ENCODE measurements at regions not wholly inside any gene's neighbourhood (a gene's known extent, or its start where the extent isn't known, plus 50 kb on each side); places are given as distances from the start of the nearest gene placed in this dataset.

DNA sequence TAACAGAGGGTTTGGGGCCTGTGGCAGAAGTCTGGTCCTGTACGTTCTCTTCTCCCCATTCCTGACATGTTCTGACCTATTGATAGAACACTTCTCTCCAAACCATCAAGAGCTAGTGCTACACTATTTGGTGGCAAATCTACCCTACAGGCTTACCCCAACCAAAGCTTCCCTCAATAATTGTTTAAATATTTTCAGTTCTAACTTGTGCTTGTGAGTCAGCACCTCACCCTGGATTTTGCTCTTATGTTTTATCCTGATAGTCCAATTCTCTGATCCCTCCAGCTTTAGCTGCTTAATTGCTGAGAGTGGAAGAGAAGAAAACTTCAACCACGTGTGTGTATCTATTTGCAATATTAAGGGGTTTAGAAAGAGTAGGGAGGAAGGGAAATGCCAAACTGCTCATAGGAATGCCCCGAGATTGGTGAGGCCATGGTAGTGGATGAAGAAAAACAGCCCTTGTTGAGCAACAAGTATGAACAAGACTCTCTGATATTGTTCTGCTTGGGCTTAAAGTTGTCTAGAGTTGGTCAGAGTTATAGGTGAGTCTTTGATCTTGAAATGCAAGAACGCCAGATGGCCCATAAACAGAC, 67.8 kb upstream of the PARD3B start:
- CTCF ChIA-PET: no interaction called here
- no peaks in the 10 kb centered on the region for H3K9me3 Mint-ChIP-seq

DNA sequence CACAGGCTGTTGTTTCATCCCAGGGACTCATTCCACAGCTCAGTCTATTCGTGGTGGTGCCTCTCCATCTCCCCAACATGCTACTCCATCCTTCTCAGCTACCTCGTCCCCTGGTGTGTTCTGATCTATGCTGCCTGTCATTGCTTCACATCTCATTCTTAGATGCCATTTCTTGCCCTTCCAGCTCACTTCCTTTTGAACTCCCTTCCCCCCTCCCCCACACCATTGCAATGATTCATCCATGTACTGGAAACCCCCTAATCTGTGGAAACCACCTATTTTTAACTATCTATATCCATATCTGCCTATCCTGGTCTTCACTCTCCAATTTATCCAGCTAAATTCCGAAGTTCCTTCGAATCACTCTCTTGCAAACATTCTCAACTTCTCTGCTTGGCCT, 65.7 kb upstream of the PARD3B start:
- Mint-ChIP-seq H3K27me3 (peaks cover 0 to 5% (median 0%) of the 10 kb centered on the region in 5 donors), H3K9me3 (no peaks in the 10 kb centered on the region), H3K36me3 (no peaks in the 10 kb centered on the region), H3K27ac (no peak overlapping the region), H3K4me3 (no peak overlapping the region), H3K4me1 (no peaks in the 10 kb centered on the region)
- Histone ChIP-seq H3K4me3 (ENCODE audit: low read length) (no peak overlapping the region), H3K36me3 (ENCODE audit: control insufficient read depth in 2 of 3, insufficient read depth in 3 of 3, low read length in 3 of 3) (no peaks in the 10 kb centered on the region), H3K27me3 (ENCODE audit: control insufficient read depth in 2 of 2, insufficient read depth in 2 of 2, low read length in 2 of 2) (no peaks in the 10 kb centered on the region), H3K27ac (ENCODE audit: low read depth, low read length) (no peak overlapping the region), H3K4me1 (ENCODE audit: control insufficient read depth in 2 of 2, insufficient read depth in 2 of 2, low read length in 2 of 2) (no peaks in the 10 kb centered on the region), H3K9me3 (ENCODE audit: control insufficient read depth in 2 of 3, low read length in 3 of 3) (no peaks in the 10 kb centered on the region)
- ATAC-seq (no peak), DNase-seq (no peak)
- POLR2A ChIA-PET: no interaction called here
- intact Hi-C loops (cut with micrococcal nuclease): no loop called here
- CTCF ChIA-PET: no interaction called here

More for the DNA sequence above, 67.8 kb upstream of the PARD3B start:
- Mint-ChIP-seq H3K27me3 (peaks cover 0 to 9% (median 0%) of the 10 kb centered on the region in 5 donors), H3K36me3 (no peaks in the 10 kb centered on the region), H3K4me1 (no peaks in the 10 kb centered on the region), H3K27ac (no peak overlapping the region), H3K4me3 (no peak overlapping the region)
- ATAC-seq: no peak
- Histone ChIP-seq H3K4me1 (ENCODE audit: control insufficient read depth in 2 of 2, insufficient read depth in 2 of 2, low read length in 2 of 2) (no peaks in the 10 kb centered on the region), H3K27ac (ENCODE audit: low read depth, low read length) (no peak overlapping the region), H3K36me3 (ENCODE audit: control insufficient read depth in 2 of 3, insufficient read depth in 3 of 3, low read length in 3 of 3) (no peaks in the 10 kb centered on the region), H3K9me3 (ENCODE audit: control insufficient read depth in 2 of 3, low read length in 3 of 3) (no peaks in the 10 kb centered on the region), H3K27me3 (ENCODE audit: control insufficient read depth in 2 of 2, insufficient read depth in 2 of 2, low read length in 2 of 2) (no peaks in the 10 kb centered on the region), H3K4me3 (ENCODE audit: low read length) (no peak overlapping the region)
- DNase-seq: no peak
- POLR2A ChIA-PET: no interaction called here
- intact Hi-C loops (cut with micrococcal nuclease): no loop called here

DNA sequence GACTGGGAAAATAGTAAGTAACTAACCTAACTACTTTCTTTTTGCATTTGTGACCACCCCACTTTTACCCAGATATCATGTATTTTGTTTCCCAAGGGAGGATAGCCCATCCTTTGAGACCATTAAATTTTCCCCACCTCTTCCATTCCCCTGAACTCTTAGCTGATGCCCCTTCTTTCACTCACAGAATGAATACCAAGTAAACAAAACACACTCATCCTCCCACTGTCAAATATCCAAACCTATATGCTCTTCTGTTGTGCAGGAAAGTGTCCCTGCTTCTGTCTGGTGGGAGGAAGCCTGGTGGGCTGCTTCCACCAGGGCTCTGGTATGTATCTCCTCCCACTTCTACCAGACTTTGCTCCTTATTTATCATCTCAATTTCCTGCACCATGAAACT, 64.6 kb upstream of the PARD3B start:
- no peak overlapping the region for H3K4me3 ChIP-seq (ENCODE audit: low read length)
- no peaks in the 10 kb centered on the region for H3K9me3 ChIP-seq (ENCODE audit: control insufficient read depth in 2 of 3, low read length in 3 of 3)
- H3K4me1 ChIP-seq (ENCODE audit: control insufficient read depth in 2 of 2, insufficient read depth in 2 of 2, low read length in 2 of 2): no peaks in the 10 kb centered on the region
- no peaks in the 10 kb centered on the region for H3K27me3 ChIP-seq (ENCODE audit: control insufficient read depth in 2 of 2, insufficient read depth in 2 of 2, low read length in 2 of 2)
- intact Hi-C loops (cut with micrococcal nuclease): no loop called here
- CTCF ChIA-PET: interaction anchor here (0.7 kb wide), 1 partner anchor 1157 kb away, joined by 3 read pairs; no protein-coding TSS in a partner anchor
- H3K36me3 Mint-ChIP-seq: no peaks in the 10 kb centered on the region
- H3K36me3 ChIP-seq (ENCODE audit: control insufficient read depth in 2 of 3, insufficient read depth in 3 of 3, low read length in 3 of 3): no peaks in the 10 kb centered on the region
- no peaks in the 10 kb centered on the region for H3K4me1 Mint-ChIP-seq
- POLR2A ChIA-PET: no interaction called here
- H3K27ac Mint-ChIP-seq: no peak overlapping the region
- no peak overlapping the region for H3K4me3 Mint-ChIP-seq
- no peak overlapping the region for H3K27ac ChIP-seq (ENCODE audit: low read depth, low read length)
- no peak for DNase-seq
- H3K9me3 Mint-ChIP-seq: no peaks in the 10 kb centered on the region
- no peak for ATAC-seq
- H3K27me3 Mint-ChIP-seq: no peaks in the 10 kb centered on the region

DNA sequence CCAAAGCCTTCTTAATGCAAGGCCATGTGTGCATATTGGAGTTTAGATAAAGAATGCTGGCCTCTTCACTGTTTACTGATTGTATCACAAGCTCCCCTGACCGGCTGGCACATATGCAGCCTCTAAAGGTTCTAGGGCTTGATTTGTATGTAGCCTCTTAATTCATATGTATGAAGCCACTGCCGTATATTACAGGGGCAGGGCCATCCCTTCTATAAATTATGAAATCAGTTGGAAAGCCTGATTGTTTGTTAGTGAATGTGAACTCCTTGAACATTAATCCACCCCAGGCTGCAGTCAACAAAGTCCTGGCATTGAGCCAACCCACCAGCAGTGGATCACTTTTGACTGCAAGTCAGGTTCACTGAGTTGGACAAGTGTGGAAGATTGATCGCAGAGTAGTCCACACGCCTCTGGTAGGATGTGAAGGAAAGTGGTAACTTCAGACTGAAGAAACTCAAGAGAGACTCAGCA, 61.6 kb upstream of the PARD3B start:
- Mint-ChIP-seq H3K27ac (no peak overlapping the region), H3K36me3 (no peaks in the 10 kb centered on the region), H3K9me3 (no peaks in the 10 kb centered on the region), H3K27me3 (peaks cover 0 to 9% (median 5%) of the 10 kb centered on the region in 5 donors), H3K4me3 (no peak overlapping the region), H3K4me1 (no peaks in the 10 kb centered on the region)
- ATAC-seq (no peak), DNase-seq (no peak)
- H3K27me3 ChIP-seq (ENCODE audit: control insufficient read depth in 2 of 2, insufficient read depth in 2 of 2, low read length in 2 of 2): no peaks in the 10 kb centered on the region
- H3K4me3 ChIP-seq (ENCODE audit: low read length): no peak overlapping the region
- intact Hi-C loops (cut with micrococcal nuclease): no loop called here
- H3K36me3 ChIP-seq (ENCODE audit: control insufficient read depth in 2 of 3, insufficient read depth in 3 of 3, low read length in 3 of 3): no peaks in the 10 kb centered on the region
- no peak overlapping the region for H3K27ac ChIP-seq (ENCODE audit: low read depth, low read length)
- no peaks in the 10 kb centered on the region for H3K9me3 ChIP-seq (ENCODE audit: control insufficient read depth in 2 of 3, low read length in 3 of 3)
- CTCF ChIA-PET: no interaction called here
- no peaks in the 10 kb centered on the region for H3K4me1 ChIP-seq (ENCODE audit: control insufficient read depth in 2 of 2, insufficient read depth in 2 of 2, low read length in 2 of 2)
- POLR2A ChIA-PET: no interaction called here

DNA sequence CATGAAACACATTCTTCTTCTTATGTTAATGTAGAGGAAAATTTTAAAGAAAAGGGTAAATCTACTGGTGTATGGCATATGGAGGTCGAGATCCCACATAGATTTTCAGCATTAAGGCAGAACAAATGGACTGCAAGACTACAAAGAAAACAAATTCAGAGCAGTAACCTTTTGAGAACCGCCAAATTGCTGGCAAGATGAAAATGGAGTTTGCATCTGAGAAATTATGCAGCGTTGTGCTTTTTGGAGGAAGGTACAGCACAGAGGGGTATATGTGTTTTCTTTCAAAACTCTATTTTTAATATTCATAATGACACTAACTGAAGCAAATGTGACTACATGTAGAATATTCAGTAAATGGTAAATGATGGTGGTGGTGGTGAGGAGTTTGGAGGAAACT, 59.0 kb upstream of the PARD3B start:
- H3K27ac Mint-ChIP-seq: no peak overlapping the region
- no peaks in the 10 kb centered on the region for H3K36me3 Mint-ChIP-seq
- no peak overlapping the region for H3K4me3 ChIP-seq (ENCODE audit: low read length)
- peaks cover 0 to 13% (median 6%) of the 10 kb centered on the region in 5 donors for H3K27me3 Mint-ChIP-seq
- POLR2A ChIA-PET: no interaction called here
- no peak overlapping the region for H3K4me3 Mint-ChIP-seq
- CTCF ChIA-PET: no interaction called here
- DNase-seq (no peak), ATAC-seq (no peak)
- intact Hi-C loops (cut with micrococcal nuclease): no loop called here
- no peaks in the 10 kb centered on the region for H3K36me3 ChIP-seq (ENCODE audit: control insufficient read depth in 2 of 3, insufficient read depth in 3 of 3, low read length in 3 of 3)
- H3K9me3 Mint-ChIP-seq: no peaks in the 10 kb centered on the region
- H3K27ac ChIP-seq (ENCODE audit: low read depth, low read length): no peak overlapping the region
- no peaks in the 10 kb centered on the region for H3K4me1 ChIP-seq (ENCODE audit: control insufficient read depth in 2 of 2, insufficient read depth in 2 of 2, low read length in 2 of 2)
- no peaks in the 10 kb centered on the region for H3K9me3 ChIP-seq (ENCODE audit: control insufficient read depth in 2 of 3, low read length in 3 of 3)
- H3K4me1 Mint-ChIP-seq: no peaks in the 10 kb centered on the region
- no peaks in the 10 kb centered on the region for H3K27me3 ChIP-seq (ENCODE audit: control insufficient read depth in 2 of 2, insufficient read depth in 2 of 2, low read length in 2 of 2)

DNA sequence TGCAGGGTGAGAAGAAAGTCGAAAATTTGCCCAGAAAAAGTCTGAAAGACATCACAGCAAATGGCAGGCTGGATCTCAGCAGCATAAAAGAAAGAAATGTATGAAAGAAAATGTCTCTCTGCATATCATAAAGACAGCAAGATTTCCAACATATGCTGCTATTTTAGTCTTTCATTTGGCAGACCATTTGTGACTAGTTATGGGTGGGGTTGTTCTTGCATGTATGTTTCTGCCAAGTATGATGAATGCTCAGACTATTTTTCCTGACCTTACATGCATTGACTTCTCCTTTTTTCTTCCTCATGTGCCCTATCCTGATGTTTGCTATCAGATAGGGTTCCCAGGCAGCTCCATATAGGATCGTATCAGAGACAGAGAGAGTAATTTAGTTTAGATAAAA, 58.5 kb upstream of the PARD3B start:
- DNase-seq: no peak
- ATAC-seq: no peak
- no peak overlapping the region for H3K27ac Mint-ChIP-seq
- H3K4me3 ChIP-seq (ENCODE audit: low read length): no peak overlapping the region
- peaks cover 0 to 13% (median 6%) of the 10 kb centered on the region in 5 donors for H3K27me3 Mint-ChIP-seq
- no peaks in the 10 kb centered on the region for H3K36me3 ChIP-seq (ENCODE audit: control insufficient read depth in 2 of 3, insufficient read depth in 3 of 3, low read length in 3 of 3)
- H3K27ac ChIP-seq (ENCODE audit: low read depth, low read length): no peak overlapping the region
- H3K4me3 Mint-ChIP-seq: no peak overlapping the region
- ChIA-PET POLR2A (no interaction called here), CTCF (no interaction called here)
- H3K9me3 ChIP-seq (ENCODE audit: control insufficient read depth in 2 of 3, low read length in 3 of 3): no peaks in the 10 kb centered on the region
- no peaks in the 10 kb centered on the region for H3K27me3 ChIP-seq (ENCODE audit: control insufficient read depth in 2 of 2, insufficient read depth in 2 of 2, low read length in 2 of 2)
- no peaks in the 10 kb centered on the region for H3K9me3 Mint-ChIP-seq
- no peaks in the 10 kb centered on the region for H3K4me1 ChIP-seq (ENCODE audit: control insufficient read depth in 2 of 2, insufficient read depth in 2 of 2, low read length in 2 of 2)
- no peaks in the 10 kb centered on the region for H3K36me3 Mint-ChIP-seq
- intact Hi-C loops (cut with micrococcal nuclease): no loop called here
- no peaks in the 10 kb centered on the region for H3K4me1 Mint-ChIP-seq

DNA sequence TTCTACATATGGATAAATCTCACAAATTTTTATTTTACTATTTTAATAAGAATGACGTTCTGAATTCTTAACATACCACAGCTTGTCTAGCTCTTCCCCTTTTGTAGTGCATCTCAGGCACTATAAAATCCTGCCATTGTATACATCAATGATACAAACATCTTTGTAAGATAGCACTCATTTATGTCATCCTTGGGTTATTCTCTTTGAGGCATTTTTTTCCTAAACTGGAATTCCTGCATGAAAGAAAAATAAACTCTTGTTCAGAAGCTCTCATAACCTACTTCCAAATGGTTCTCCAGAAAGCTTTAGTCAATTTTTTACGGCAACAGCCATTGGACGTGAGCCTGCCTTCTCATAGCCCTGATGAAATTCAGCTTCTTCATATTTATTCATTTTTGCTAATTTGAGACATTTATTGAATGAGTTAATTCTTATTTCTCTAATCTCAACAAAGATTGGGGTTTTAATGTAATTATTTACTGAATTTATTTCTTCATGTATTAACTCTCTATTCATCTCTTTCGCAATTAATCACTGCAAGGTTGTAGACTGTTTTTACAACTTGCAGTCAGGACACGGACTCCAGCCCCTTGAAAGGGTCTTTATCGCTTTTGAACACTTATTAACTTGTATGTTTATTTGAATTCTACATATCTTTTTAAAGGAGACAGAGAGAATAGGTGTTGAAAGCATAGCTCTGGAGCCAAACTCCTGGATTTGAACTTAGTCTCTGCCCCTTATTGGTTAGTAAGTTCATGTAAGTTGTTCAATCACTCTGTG, 57.6 kb upstream of the PARD3B start:
- H3K27ac Mint-ChIP-seq: no peak overlapping the region
- no peaks in the 10 kb centered on the region for H3K36me3 Mint-ChIP-seq
- H3K9me3 Mint-ChIP-seq: no peaks in the 10 kb centered on the region
- H3K4me3 ChIP-seq (ENCODE audit: low read length): no peak overlapping the region
- H3K27ac ChIP-seq (ENCODE audit: low read depth, low read length): no peak overlapping the region
- H3K9me3 ChIP-seq (ENCODE audit: control insufficient read depth in 2 of 3, low read length in 3 of 3): no peaks in the 10 kb centered on the region
- DNase-seq: no peak
- no peaks in the 10 kb centered on the region for H3K27me3 ChIP-seq (ENCODE audit: control insufficient read depth in 2 of 2, insufficient read depth in 2 of 2, low read length in 2 of 2)
- intact Hi-C loops (cut with micrococcal nuclease): no loop called here
- H3K4me1 Mint-ChIP-seq: no peaks in the 10 kb centered on the region
- H3K4me3 Mint-ChIP-seq: no peak overlapping the region
- no peaks in the 10 kb centered on the region for H3K4me1 ChIP-seq (ENCODE audit: control insufficient read depth in 2 of 2, insufficient read depth in 2 of 2, low read length in 2 of 2)
- no peaks in the 10 kb centered on the region for H3K36me3 ChIP-seq (ENCODE audit: control insufficient read depth in 2 of 3, insufficient read depth in 3 of 3, low read length in 3 of 3)
- POLR2A ChIA-PET: no interaction called here
- H3K27me3 Mint-ChIP-seq: peaks cover 0 to 13% (median 6%) of the 10 kb centered on the region in 5 donors
- no peak for ATAC-seq
- CTCF ChIA-PET: no interaction called here
